ENCODE measurements at regions not wholly inside any gene's neighbourhood (a gene's known extent, or its start where the extent isn't known, plus 50 kb on each side); places are given as distances from the start of the nearest gene placed in this dataset.

DNA sequence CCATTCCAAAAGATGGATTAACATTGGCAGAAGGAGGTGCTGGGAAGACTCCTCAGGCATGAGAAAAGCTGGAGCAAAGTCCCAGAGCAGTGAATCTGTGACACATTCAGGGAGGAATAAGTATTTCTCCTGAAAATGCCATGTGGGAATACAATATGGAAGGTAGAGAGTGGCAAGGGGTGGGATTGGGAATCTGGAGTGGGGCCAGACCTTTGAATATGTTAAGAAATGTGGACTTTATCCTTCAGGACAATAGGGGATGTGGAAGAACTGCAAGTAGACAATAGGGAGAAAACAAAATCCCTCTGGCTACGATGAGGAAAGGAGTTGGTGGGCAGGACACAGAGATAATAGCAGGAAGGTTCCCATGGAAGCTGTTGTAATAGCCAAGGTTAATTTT lies 305.6 kb upstream of the TGFBR2 start:
- TF ChIP-seq ZFP30 (CRISPR knock-in tag; IDR thresholded peaks at IDR 0.05) = no peak
- no peak for TF ChIP-seq TCF4 (CRISPR knock-in tag; IDR thresholded peaks at IDR 0.05; ENCODE audit: borderline replicate concordance)
- TF ChIP-seq, protein P1, sequence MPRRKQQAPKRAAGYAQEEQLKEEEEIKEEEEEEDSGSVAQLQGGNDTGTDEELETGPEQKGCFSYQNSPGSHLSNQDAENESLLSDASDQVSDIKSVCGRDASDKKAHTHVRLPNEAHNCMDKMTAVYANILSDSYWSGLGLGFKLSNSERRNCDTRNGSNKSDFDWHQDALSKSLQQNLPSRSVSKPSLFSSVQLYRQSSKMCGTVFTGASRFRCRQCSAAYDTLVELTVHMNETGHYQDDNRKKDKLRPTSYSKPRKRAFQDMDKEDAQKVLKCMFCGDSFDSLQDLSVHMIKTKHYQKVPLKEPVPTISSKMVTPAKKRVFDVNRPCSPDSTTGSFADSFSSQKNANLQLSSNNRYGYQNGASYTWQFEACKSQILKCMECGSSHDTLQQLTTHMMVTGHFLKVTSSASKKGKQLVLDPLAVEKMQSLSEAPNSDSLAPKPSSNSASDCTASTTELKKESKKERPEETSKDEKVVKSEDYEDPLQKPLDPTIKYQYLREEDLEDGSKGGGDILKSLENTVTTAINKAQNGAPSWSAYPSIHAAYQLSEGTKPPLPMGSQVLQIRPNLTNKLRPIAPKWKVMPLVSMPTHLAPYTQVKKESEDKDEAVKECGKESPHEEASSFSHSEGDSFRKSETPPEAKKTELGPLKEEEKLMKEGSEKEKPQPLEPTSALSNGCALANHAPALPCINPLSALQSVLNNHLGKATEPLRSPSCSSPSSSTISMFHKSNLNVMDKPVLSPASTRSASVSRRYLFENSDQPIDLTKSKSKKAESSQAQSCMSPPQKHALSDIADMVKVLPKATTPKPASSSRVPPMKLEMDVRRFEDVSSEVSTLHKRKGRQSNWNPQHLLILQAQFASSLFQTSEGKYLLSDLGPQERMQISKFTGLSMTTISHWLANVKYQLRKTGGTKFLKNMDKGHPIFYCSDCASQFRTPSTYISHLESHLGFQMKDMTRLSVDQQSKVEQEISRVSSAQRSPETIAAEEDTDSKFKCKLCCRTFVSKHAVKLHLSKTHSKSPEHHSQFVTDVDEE (CRISPR knock-in tag; IDR thresholded peaks at IDR 0.05) = no peak
- TF ChIP-seq, protein P2, sequence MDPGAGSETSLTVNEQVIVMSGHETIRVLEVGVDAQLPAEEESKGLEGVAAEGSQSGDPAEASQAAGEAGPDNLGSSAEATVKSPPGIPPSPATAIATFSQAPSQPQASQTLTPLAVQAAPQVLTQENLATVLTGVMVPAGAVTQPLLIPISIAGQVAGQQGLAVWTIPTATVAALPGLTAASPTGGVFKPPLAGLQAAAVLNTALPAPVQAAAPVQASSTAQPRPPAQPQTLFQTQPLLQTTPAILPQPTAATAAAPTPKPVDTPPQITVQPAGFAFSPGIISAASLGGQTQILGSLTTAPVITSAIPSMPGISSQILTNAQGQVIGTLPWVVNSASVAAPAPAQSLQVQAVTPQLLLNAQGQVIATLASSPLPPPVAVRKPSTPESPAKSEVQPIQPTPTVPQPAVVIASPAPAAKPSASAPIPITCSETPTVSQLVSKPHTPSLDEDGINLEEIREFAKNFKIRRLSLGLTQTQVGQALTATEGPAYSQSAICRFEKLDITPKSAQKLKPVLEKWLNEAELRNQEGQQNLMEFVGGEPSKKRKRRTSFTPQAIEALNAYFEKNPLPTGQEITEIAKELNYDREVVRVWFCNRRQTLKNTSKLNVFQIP (CRISPR knock-in tag; IDR thresholded peaks at IDR 0.05; ENCODE audit: borderline replicate concordance, low read depth) = no peak
- TF ChIP-seq ARNTL (CRISPR knock-in tag; IDR thresholded peaks at IDR 0.05; ENCODE audit: borderline replicate concordance, low read depth) = no peak
- TF ChIP-seq ZFP3 (CRISPR knock-in tag; IDR thresholded peaks at IDR 0.05) = no peak

Data from SK-N-SH treated with all-trans-retinoic acid at 6 μM for 48 hours (cell line).